Activated naive CD8-positive, alpha-beta T cell treated with anti-CD3 and anti-CD28 coated beads, Interleukin-2, amount 10 ng/mL, durations not matched to agents 7 days and 5 days (primary cell): ENCODE measurements at regions not wholly inside any gene's neighbourhood (a gene's known extent, or its start where the extent isn't known, plus 50 kb on each side); places are given as distances from the start of the nearest gene placed in this dataset.

ENCODE experiments used
- ATAC-seq: fragments of 150-1000 bp; cut with Tn5 transposase; one replicate; pipeline ENCODE4 v1.10.0; 2021; ENCODE audit warnings: low read depth, moderate library complexity
- POLR2A ChIA-PET: fragments of 350-600 bp; sonication (Branson Sonifier 250); formaldehyde crosslinking; loops from one replicate; lab custom pipeline; 2021; ENCODE audit warnings: antibody characterized with exemption; lab: Charles Lee
- DNase-seq: peaks from one replicate; pipeline ENCODE4 v3.0.0; 2021
- H3K27ac Mint-ChIP-seq: one replicate; pipeline ENCODE4 v1.8.0; 2022; ENCODE audit warnings: mild to moderate bottlenecking, mixed read lengths
- H3K27me3 Mint-ChIP-seq: one replicate; pipeline ENCODE4 v1.8.0; 2022; ENCODE audit warnings: mild to moderate bottlenecking, moderate library complexity, mixed read lengths
- H3K36me3 Mint-ChIP-seq: one replicate; pipeline ENCODE4 v1.8.0; 2021; ENCODE audit warnings: mild to moderate bottlenecking, mixed read lengths
- H3K4me1 Mint-ChIP-seq: one replicate; pipeline ENCODE4 v1.8.0; 2021; ENCODE audit warnings: mixed read lengths
- H3K4me3 Mint-ChIP-seq: one replicate; pipeline ENCODE4 v1.8.0; 2022; ENCODE audit warnings: mild to moderate bottlenecking, moderate library complexity, mixed read lengths
- H3K9me3 Mint-ChIP-seq: one replicate; pipeline ENCODE4 v1.8.0; 2021; ENCODE audit warnings: mixed read lengths

DNA sequence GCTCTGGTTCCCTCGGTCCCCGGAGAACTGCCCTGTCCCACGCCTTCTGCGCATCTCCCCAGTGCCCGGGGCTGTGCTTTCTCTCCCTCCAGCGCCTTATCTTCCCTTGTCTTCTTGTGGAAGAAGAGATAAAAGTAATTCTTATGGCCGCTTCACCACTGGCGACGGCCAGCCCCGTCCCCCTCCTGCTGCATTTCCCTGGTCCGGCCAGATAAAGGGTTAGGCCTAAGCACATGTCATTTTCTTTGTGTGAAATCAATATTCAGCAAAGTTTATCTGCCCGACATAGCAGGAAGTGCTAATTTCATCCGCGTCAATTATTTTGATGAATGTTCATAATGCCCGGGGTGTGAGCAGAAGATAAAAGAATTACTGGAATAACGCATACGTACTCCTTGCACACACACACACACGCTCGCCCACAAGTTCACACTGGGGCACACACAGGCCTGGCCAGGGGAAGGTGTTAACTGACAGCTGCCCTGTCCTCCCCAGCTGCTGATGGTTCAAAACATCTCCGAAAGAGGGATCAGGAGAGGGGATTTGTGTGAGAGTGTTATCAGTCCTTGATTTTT, 177.7 kb upstream of the LHX5 start:
- H3K27ac Mint-ChIP-seq: no peak overlapping the region
- peaks cover 19% of the 10 kb centered on the region for H3K27me3 Mint-ChIP-seq
- no peak overlapping the region for H3K4me3 Mint-ChIP-seq
- H3K9me3 Mint-ChIP-seq: peaks cover 7% of the 10 kb centered on the region
- H3K36me3 Mint-ChIP-seq: no peaks in the 10 kb centered on the region
- no peaks in the 10 kb centered on the region for H3K4me1 Mint-ChIP-seq
- ATAC-seq (no peak), DNase-seq (no peak)
- POLR2A ChIA-PET: no interaction called here

DNA sequence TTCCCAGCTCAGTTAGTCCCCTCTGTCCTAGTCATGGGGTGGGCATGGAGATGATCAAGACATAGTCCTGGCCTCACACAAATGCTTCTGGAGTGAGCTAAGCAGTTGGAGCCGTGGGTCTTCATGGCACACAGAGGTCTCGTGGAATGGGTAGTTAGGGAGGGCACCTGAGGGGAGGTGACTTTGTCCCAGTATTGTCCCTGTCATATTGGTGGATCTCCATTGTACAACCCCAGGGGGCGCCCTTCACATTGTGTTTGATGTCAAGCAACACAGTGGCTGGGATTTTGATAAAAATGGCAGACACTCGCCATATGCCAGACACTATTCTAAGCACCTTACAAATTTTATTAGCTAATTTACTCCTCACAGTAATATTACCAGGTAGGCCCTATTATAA, 175.4 kb upstream of the LHX5 start:
- Mint-ChIP-seq H3K27me3 (peaks cover 21% of the 10 kb centered on the region), H3K4me1 (no peaks in the 10 kb centered on the region), H3K36me3 (no peaks in the 10 kb centered on the region), H3K4me3 (no peak overlapping the region), H3K9me3 (no peaks in the 10 kb centered on the region), H3K27ac (no peak overlapping the region)
- DNase-seq (no peak), ATAC-seq (no peak)
- POLR2A ChIA-PET: no interaction called here

DNA sequence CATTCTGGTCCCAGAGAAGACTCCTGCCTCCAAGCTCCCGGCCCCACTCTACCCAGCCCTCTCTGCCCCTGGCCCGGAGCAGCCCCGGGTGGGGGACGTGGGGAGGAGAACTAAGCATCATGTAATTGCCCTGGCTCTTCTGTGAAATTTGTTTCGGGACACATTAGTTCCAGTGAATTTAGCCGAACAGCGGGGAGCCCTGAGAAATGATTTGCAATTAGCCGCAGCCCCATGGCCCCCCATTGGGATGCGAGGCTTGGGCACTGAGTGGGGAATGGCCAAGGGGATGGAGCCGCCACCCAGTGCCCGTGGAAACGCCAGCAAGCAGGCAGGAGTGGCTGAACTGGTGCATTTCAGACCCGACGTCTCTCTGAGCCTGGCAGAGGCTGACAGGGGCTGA, 173.9 kb upstream of the LHX5 start:
- H3K9me3 Mint-ChIP-seq: no peaks in the 10 kb centered on the region
- POLR2A ChIA-PET: no interaction called here
- H3K4me1 Mint-ChIP-seq: no peaks in the 10 kb centered on the region
- no peak overlapping the region for H3K4me3 Mint-ChIP-seq
- DNase-seq (no peak), ATAC-seq (no peak)
- H3K27ac Mint-ChIP-seq: no peak overlapping the region
- H3K27me3 Mint-ChIP-seq: peaks cover 26% of the 10 kb centered on the region
- no peaks in the 10 kb centered on the region for H3K36me3 Mint-ChIP-seq

DNA sequence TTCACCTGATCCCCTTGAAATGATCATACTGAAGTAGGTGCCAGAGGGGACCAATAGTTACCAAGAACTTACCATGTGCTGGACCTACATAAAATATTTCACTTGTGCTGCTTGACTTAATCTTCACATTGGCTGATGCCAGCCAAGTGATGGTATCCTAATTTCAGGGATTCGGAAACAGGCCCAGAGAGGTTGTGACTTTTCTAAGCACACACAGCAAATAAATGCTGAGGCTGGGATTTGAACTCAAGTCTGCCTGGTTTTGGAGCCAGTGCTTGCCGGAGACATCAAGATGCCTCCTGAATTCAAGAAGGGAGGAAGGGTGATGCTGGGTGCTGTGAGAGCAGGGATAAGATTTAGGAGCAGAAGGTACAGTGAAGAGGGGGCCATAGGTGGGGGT, 173.5 kb upstream of the LHX5 start:
- H3K36me3 Mint-ChIP-seq: no peaks in the 10 kb centered on the region
- no peak for DNase-seq
- H3K9me3 Mint-ChIP-seq: no peaks in the 10 kb centered on the region
- no peak overlapping the region for H3K4me3 Mint-ChIP-seq
- POLR2A ChIA-PET: no interaction called here
- ATAC-seq: no peak
- H3K27ac Mint-ChIP-seq: no peak overlapping the region
- peaks cover 25% of the 10 kb centered on the region for H3K27me3 Mint-ChIP-seq
- H3K4me1 Mint-ChIP-seq: no peaks in the 10 kb centered on the region

DNA sequence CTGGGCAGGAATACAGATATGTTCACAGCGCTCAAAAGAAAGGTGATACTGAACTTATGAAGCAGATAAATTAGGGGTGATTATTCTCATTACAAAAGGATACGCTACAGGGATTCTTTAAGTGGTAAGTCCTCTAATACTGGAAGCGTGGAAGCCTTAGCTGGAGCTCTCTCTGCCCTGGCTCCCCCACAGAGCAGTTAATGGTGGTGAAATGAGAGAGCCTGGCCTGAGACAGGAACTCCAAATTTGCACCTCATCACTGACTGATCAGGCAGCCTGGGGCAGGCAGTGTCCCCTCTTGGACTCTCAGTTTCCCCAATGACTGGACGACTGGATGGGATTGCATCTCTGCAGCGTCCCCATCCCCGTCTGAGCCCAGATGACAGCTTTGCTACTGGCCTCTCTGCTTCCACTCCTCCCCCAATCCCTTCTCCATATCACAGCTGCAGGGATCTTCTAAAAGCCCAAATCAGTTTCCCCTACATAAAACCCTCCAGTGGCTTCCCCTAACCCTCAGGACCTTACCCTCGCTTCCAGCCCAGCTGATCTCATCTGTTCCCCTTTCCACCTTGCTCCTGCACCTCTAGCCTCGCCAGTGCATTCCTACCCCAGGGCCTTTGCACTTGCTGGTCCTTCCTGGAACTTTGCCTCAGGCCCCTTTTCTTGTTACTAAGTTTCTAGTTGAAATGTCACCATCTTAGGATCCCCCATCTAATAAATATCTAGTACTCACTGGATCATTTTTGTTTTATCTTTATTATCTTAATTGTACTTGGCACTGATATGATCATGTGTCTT, 171.7 kb upstream of the LHX5 start:
- no peak overlapping the region for H3K4me3 Mint-ChIP-seq
- peaks cover 25% of the 10 kb centered on the region for H3K27me3 Mint-ChIP-seq
- H3K4me1 Mint-ChIP-seq: no peaks in the 10 kb centered on the region
- no peaks in the 10 kb centered on the region for H3K9me3 Mint-ChIP-seq
- POLR2A ChIA-PET: no interaction called here
- H3K36me3 Mint-ChIP-seq: no peaks in the 10 kb centered on the region
- ATAC-seq: no peak
- DNase-seq: no peak
- H3K27ac Mint-ChIP-seq: no peak overlapping the region

DNA sequence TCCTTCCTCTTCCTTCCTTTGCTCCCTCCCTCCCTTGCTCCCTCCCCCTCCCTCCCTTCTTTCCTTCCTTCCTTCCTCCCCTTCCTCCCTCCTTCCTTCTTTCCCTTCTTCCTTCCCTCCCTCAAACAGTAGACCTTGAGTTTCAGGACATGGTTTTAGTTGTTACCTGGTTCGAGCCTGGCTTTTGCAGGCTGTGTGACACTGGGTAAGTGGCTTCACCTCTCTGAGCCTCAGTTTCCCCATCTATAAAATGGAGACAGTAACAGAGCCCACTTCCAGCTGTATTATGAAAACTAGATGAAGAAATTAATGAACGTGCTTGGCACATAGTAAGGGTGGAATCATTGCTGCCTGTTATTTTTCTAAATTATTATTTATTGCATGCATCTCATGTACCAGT, 171.0 kb upstream of the LHX5 start:
- no peak overlapping the region for H3K27ac Mint-ChIP-seq
- no peaks in the 10 kb centered on the region for H3K9me3 Mint-ChIP-seq
- H3K36me3 Mint-ChIP-seq: no peaks in the 10 kb centered on the region
- DNase-seq: no peak
- no peak overlapping the region for H3K4me3 Mint-ChIP-seq
- no peak for ATAC-seq
- H3K27me3 Mint-ChIP-seq: peaks cover 22% of the 10 kb centered on the region
- POLR2A ChIA-PET: no interaction called here
- H3K4me1 Mint-ChIP-seq: no peaks in the 10 kb centered on the region

DNA sequence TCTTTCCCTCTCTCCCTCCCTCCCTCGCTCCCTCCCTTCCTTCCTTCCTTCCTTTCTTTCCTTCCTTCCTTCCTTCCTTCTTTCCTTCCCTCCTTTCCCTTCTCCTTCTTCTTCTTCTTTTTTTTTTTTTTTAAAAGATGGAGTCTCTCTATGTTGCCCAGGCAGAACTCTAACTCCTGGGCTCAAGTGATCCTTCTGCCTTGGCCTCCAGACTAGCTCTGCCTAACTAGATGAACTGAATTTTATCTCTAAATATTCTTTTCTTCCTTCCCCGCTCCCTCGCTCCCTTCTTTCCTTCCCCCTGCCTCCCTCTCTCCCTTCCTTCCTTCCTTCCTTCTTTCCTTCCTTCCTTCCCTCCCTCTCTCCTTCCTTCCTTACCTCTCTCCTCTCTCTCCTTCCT, 170.5 kb upstream of the LHX5 start:
- DNase-seq (no peak), ATAC-seq (no peak)
- POLR2A ChIA-PET: no interaction called here
- H3K27ac Mint-ChIP-seq: no peak overlapping the region
- peaks cover 22% of the 10 kb centered on the region for H3K27me3 Mint-ChIP-seq
- no peaks in the 10 kb centered on the region for H3K4me1 Mint-ChIP-seq
- H3K4me3 Mint-ChIP-seq: no peak overlapping the region
- no peaks in the 10 kb centered on the region for H3K36me3 Mint-ChIP-seq
- H3K9me3 Mint-ChIP-seq: no peaks in the 10 kb centered on the region

DNA sequence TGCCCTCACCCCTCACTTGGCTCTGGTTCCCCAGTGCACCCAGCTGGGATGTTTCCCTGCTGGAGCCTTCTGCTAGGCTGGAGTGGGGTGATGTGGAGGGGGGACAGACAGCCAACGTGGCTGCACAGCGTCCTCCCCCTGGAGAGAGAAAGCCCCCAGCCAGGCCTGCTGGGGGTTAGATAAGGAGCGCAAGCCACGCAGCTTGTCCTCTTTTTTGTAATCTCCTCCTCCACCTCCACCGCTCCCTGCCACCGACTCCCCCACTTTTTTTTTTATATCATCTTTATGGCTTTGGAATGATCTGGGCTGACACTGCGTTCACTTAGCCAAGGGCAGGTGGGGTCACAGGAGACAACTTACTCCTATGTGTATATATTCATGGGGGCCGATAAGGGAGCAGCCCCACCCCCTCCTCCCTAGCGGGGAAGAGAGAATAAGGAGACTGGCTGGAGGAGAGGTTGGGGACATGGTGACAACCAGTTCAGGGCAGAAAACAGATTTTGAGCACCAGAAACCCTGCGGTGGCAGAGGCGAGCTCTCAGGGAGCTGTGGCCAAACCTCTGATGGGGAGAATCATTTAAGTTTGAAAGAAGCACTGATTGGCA, 169.9 kb upstream of the LHX5 start:
- POLR2A ChIA-PET: no interaction called here
- H3K27ac Mint-ChIP-seq: no peak overlapping the region
- H3K4me1 Mint-ChIP-seq: no peaks in the 10 kb centered on the region
- peaks cover 22% of the 10 kb centered on the region for H3K27me3 Mint-ChIP-seq
- H3K36me3 Mint-ChIP-seq: no peaks in the 10 kb centered on the region
- no peak for DNase-seq
- no peaks in the 10 kb centered on the region for H3K9me3 Mint-ChIP-seq
- H3K4me3 Mint-ChIP-seq: no peak overlapping the region
- no peak for ATAC-seq

DNA sequence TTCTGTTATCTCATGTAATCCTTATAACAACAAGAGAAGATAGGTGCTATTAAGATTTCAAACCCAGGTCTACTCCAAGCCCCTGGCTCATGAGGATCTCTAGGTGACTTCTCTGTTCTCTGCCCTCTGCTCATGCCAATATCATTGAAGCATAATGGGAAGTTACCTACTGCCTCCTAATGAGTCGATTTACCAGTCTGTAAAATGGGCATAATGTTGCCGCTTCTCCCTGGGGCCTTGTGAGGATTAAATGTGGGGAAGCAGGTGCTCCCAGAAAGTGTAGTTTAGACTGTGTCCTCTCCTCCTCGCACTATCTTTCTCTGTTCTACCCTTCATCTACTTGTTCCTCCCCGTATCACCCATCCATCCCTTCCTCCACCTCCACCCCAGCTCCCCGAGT, 169.2 kb upstream of the LHX5 start:
- H3K4me1 Mint-ChIP-seq: no peaks in the 10 kb centered on the region
- H3K36me3 Mint-ChIP-seq: no peaks in the 10 kb centered on the region
- H3K4me3 Mint-ChIP-seq: no peak overlapping the region
- H3K9me3 Mint-ChIP-seq: no peaks in the 10 kb centered on the region
- no peak overlapping the region for H3K27ac Mint-ChIP-seq
- POLR2A ChIA-PET: no interaction called here
- peaks cover 22% of the 10 kb centered on the region for H3K27me3 Mint-ChIP-seq
- ATAC-seq (no peak), DNase-seq (no peak)

DNA sequence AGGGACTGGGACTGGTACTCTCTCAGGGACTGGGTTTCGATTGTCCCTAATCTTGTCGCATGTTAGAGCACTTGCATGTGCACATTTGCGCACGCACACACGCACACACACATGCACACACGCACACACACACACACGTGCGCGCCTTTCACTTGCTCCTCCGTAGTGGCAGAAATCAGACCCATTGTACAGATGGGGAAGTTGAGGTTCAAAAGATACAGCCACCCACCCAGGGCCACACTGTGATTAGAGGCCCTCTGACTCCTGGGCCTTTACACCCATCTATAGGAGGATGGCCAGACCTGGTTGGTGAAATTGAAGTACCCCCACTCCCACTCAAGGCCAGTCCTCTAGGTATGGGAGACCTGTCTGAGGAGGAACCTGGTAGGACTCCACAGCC, 167.8 kb upstream of the LHX5 start:
- Mint-ChIP-seq H3K4me3 (no peak overlapping the region), H3K9me3 (no peaks in the 10 kb centered on the region), H3K27ac (no peak overlapping the region), H3K4me1 (no peaks in the 10 kb centered on the region), H3K36me3 (no peaks in the 10 kb centered on the region), H3K27me3 (peaks cover 22% of the 10 kb centered on the region)
- POLR2A ChIA-PET: no interaction called here
- ATAC-seq (no peak), DNase-seq (no peak)

DNA sequence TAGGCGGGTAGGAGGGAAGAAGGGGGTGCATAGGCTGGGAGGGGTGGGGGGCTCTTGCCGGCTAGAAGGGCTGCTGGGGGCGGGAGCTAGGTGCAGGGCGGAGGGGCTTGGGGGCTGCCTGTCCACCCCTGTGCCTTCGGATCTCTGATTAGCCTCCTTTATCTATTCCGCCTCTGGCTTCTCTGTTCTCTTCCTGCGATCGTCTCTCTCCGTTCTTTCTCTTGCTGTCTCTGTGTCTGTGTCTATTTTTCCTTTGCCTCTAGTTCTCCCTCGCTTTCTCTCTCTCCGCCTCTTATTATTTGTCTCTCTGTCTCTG, 166.7 kb upstream of the LHX5 start:
- H3K4me3 Mint-ChIP-seq: no peak overlapping the region
- H3K4me1 Mint-ChIP-seq: no peaks in the 10 kb centered on the region
- H3K27me3 Mint-ChIP-seq: peaks cover 18% of the 10 kb centered on the region
- no peaks in the 10 kb centered on the region for H3K9me3 Mint-ChIP-seq
- H3K36me3 Mint-ChIP-seq: no peaks in the 10 kb centered on the region
- no peak for DNase-seq
- ATAC-seq: no peak
- no peak overlapping the region for H3K27ac Mint-ChIP-seq
- POLR2A ChIA-PET: no interaction called here

DNA sequence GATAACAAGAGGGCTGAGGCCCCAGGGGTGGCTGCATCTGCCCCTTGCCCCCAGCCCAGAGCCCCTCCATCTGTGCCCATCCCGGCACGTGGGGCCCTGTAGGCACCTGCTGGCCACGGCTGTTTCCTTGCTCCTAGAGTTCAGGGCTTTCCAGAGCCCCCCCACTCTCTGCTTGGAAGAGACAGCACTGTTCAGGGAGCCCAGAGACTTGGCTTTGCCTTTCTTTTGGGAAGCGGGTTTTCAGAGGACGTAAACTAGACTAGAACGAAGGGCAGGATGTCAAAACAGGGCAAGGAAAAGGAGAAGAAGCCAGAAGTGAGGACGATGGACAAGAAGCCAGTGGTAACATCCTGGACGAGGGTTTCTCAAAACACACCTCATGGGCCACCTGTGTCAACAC, 163.3 kb upstream of the LHX5 start:
- POLR2A ChIA-PET: no interaction called here
- no peak for DNase-seq
- H3K36me3 Mint-ChIP-seq: no peaks in the 10 kb centered on the region
- H3K27me3 Mint-ChIP-seq: peaks cover 13% of the 10 kb centered on the region
- ATAC-seq: no peak
- H3K27ac Mint-ChIP-seq: no peak overlapping the region
- no peaks in the 10 kb centered on the region for H3K4me1 Mint-ChIP-seq
- no peak overlapping the region for H3K4me3 Mint-ChIP-seq
- no peaks in the 10 kb centered on the region for H3K9me3 Mint-ChIP-seq

DNA sequence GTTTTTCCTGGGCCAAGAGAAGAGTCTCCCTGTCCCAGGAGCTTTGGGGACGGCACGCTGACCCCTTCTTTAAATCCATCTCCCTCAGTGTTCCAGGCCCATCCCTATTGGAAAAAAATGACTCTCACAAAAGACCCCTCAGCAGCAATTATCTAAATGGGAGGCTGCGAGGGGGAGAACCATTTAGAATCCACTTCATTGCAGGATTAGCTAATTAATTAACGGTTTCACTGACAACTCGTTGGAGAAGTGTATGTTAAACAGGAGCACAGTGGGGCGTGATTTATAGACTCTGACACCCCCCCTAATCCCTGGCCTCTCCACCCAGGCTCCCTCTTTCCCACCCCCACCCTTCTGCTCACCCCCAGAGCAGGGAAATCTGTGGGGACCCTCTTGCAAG, 162.8 kb upstream of the LHX5 start:
- Mint-ChIP-seq H3K36me3 (no peaks in the 10 kb centered on the region), H3K4me3 (no peak overlapping the region), H3K4me1 (no peaks in the 10 kb centered on the region), H3K27me3 (peaks cover 12% of the 10 kb centered on the region), H3K9me3 (no peaks in the 10 kb centered on the region), H3K27ac (no peak overlapping the region)
- ATAC-seq (no peak), DNase-seq (no peak)
- POLR2A ChIA-PET: no interaction called here

DNA sequence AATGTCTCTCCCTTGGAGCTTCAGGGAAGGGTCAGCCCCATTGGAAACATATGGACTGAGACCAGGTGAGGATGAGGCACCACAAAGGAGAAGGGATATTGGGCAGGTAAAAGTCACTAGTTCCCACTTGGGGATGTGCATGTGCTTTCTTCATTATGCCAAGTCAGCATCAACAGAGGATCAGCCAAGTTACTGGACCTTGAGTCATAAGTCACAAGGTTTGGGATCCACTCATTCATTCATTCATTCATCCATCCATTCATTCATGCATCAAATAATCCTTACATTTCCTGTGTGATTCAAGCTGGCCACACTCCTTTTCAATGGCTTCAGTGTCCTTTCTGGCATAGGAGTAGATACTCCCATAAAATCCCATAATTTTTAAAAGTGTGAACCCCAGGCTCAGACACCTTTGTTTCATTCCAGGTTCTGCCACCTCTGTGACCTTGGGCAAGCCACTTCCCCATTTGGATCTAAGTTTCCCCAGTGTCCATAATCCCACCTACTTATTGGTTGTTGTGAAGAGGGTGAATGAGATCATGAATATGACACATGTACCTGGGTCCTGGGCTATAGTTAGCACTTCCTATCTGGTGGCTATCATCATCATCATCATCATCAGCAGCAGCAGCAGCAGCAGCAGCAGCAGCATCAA, 162.1 kb upstream of the LHX5 start:
- POLR2A ChIA-PET: no interaction called here
- peaks cover 5% of the 10 kb centered on the region for H3K27me3 Mint-ChIP-seq

More for the DNA sequence above, 162.1 kb upstream of the LHX5 start:
- no peaks in the 10 kb centered on the region for H3K4me1 Mint-ChIP-seq
- ATAC-seq (no peak), DNase-seq (no peak)
- no peak overlapping the region for H3K4me3 Mint-ChIP-seq
- no peak overlapping the region for H3K27ac Mint-ChIP-seq
- no peaks in the 10 kb centered on the region for H3K36me3 Mint-ChIP-seq
- no peaks in the 10 kb centered on the region for H3K9me3 Mint-ChIP-seq
